PC-9 (cell line): ENCODE measurements at regions not wholly inside any gene's neighbourhood (a gene's known extent, or its start where the extent isn't known, plus 50 kb on each side); places are given as distances from the start of the nearest gene placed in this dataset.

Experiments used
- EZH2 ChIP-seq: fragments of 200-600 bp; sonication (generic); IDR thresholded peaks from 2 replicates; pipeline ENCODE4 v1.8.0; 2017; ENCODE audit warnings: antibody characterized with exemption, low read depth
- TF ChIP-seq, protein P1 (sequence below): fragments of 200-600 bp; sonication (generic); conservative IDR thresholded peaks from 2 replicates; pipeline ENCODE4 v1.6.1; 2017; ENCODE audit warnings: mixed run types, antibody characterized with exemption, mild to moderate bottlenecking, moderate library complexity

DNA sequence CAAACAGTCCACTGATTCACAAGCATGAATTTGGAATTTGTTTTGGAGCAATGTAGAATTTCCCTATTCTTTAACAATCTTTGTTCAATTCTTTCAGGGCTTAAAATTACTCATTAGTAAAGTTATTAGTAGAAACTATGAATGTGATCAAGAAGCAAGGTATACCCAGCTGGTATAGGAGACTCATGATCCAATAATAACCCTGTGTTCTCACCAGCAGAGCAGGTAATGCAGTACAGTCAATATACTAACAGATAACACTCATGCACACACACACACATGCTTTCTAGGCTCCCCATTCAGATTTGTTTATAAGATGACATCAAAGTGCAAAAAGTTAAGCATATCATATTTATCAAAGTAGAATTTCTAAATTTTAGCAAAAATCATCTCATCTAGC is 445.2 kb downstream of the ELAVL2 start:
- TF ChIP-seq EZH2 = no peak
- TF ChIP-seq, protein P1, sequence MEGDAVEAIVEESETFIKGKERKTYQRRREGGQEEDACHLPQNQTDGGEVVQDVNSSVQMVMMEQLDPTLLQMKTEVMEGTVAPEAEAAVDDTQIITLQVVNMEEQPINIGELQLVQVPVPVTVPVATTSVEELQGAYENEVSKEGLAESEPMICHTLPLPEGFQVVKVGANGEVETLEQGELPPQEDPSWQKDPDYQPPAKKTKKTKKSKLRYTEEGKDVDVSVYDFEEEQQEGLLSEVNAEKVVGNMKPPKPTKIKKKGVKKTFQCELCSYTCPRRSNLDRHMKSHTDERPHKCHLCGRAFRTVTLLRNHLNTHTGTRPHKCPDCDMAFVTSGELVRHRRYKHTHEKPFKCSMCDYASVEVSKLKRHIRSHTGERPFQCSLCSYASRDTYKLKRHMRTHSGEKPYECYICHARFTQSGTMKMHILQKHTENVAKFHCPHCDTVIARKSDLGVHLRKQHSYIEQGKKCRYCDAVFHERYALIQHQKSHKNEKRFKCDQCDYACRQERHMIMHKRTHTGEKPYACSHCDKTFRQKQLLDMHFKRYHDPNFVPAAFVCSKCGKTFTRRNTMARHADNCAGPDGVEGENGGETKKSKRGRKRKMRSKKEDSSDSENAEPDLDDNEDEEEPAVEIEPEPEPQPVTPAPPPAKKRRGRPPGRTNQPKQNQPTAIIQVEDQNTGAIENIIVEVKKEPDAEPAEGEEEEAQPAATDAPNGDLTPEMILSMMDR = no peak
